GM12878 (cell line): ENCODE measurements at regions not wholly inside any gene's neighbourhood (a gene's known extent, or its start where the extent isn't known, plus 50 kb on each side); places are given as distances from the start of the nearest gene placed in this dataset.

Experiments used
- ATAC-seq: fragments of 200-7000 bp; cut with Tn5 transposase; 3 replicates; pipeline ENCODE4 v1.9.1; 2020; ENCODE audit warnings: mild to moderate bottlenecking, moderate library complexity
- BruUV-seq: library from RNA; stranded (reverse); fragments of 400-500 nt; replicated peaks from 2 replicates; lab custom pipeline; 2021; lab: Mats Ljungman, UMichigan
- CTCF ChIA-PET: fragments of 300-600 bp; sonication (Branson Sonifier 250); formaldehyde crosslinking; extraction: SDS; loops from one replicate; lab custom pipeline; 2021; ENCODE audit warnings: inconsistent platforms; lab: Yijun Ruan, JAX
- POLR2A ChIA-PET: fragments of 350-600 bp; formaldehyde crosslinking; extraction: SDS; loops from one replicate; lab custom pipeline; 2021; ENCODE audit warnings: inconsistent platforms; lab: Charles Lee
- RAD21 ChIA-PET: fragments of 300-600 bp; sonication (Branson Sonifier 250); formaldehyde crosslinking; loops from one replicate; lab custom pipeline; 2023; ENCODE audit warnings: antibody characterized with exemption; ENCODE audit not compliant: unreplicated experiment; lab: Charles Lee
- SMC1A ChIA-PET: fragments of 300-600 bp; sonication (Branson Sonifier 250); formaldehyde crosslinking; loops from one replicate; lab custom pipeline; 2023; ENCODE audit not compliant: unreplicated experiment, uncharacterized antibody; lab: Charles Lee
- DNase-seq: peaks from one replicate; pipeline ENCODE4 v3.0.0-alpha.2; 2011; ENCODE audit warnings: low read depth, low spot score
- FAIRE-seq: peaks from 3 replicates; lab custom pipeline; 2011; peaks lifted over from hg19 to GRCh38; lab: Jason Lieb, UNC
- H2AFZ ChIP-seq: 2 replicates; pipeline ENCODE4 v1.6.0; 2011; ENCODE audit warnings: low read depth, low read length, control low read depth; ENCODE audit not compliant: control insufficient read depth
- H3K27ac ChIP-seq: 2 replicates; pipeline ENCODE4 v1.5.1; 2011; ENCODE audit warnings: control low read depth; ENCODE audit not compliant: control insufficient read depth, insufficient read depth
- H3K27me3 ChIP-seq, 2 experiments: replicated peaks in 1 of 2; 2 replicates each; pipeline versions ENCODE4 v1.6.0 to v1.6.1; 2011; ENCODE audit warnings: low read length in 1 of 2; ENCODE audit not compliant: control insufficient read depth in 2 of 2, insufficient read depth in 2 of 2
- H3K36me3 ChIP-seq, 2 experiments: 2 replicates each; pipeline ENCODE4 v1.5.1; 2011; ENCODE audit warnings: low read length in 1 of 2; ENCODE audit not compliant: control insufficient read depth in 2 of 2, insufficient read depth in 2 of 2
- H3K4me1 ChIP-seq: 2 replicates; pipeline ENCODE4 v1.6.1; 2011; ENCODE audit warnings: mild to moderate bottlenecking, low read length, moderate library complexity, mixed read lengths; ENCODE audit not compliant: control insufficient read depth, insufficient read depth
- H3K4me2 ChIP-seq: 2 replicates; pipeline ENCODE4 v1.6.0; 2011; ENCODE audit warnings: control low read depth; ENCODE audit not compliant: control insufficient read depth, insufficient read depth
- H3K4me3 ChIP-seq: fragments of 200-600 bp; sonication (generic); 2 replicates; pipeline ENCODE4 v1.5.1; 2016
- H3K79me2 ChIP-seq: 2 replicates; pipeline ENCODE4 v1.6.0; 2011; ENCODE audit warnings: low read length; ENCODE audit not compliant: control insufficient read depth, insufficient read depth
- H3K9ac ChIP-seq: 2 replicates; pipeline ENCODE4 v1.8.0; 2011; ENCODE audit warnings: low read length, control low read depth, mixed read lengths; ENCODE audit not compliant: control insufficient read depth, insufficient read depth
- H3K9me3 ChIP-seq: replicated peaks from 3 replicates; pipeline ENCODE4 v1.5.1; 2011; ENCODE audit warnings: mild to moderate bottlenecking, low read length; ENCODE audit not compliant: control insufficient read depth, insufficient read depth
- H4K20me1 ChIP-seq: 2 replicates; pipeline ENCODE4 v1.6.0; 2011; ENCODE audit not compliant: control insufficient read depth, insufficient read depth
- ASH2L ChIP-seq: fragments of 300-600, 200-600 bp; sonication (generic); IDR thresholded peaks from 2 replicates; pipeline ENCODE4 v1.6.1; 2017; ENCODE audit warnings: low read depth, mild to moderate bottlenecking, borderline replicate concordance
- BRCA1 ChIP-seq: IDR thresholded peaks from 2 replicates; pipeline ENCODE4 v1.6.1; 2011; ENCODE audit warnings: low read depth, low read length, improper control_type of control experiment
- CBX3 ChIP-seq: fragments of 200-600 bp; sonication (generic); IDR thresholded peaks from 2 replicates; pipeline ENCODE4 v1.6.1; 2016; ENCODE audit warnings: low read depth, borderline replicate concordance
- E2F8 ChIP-seq: fragments of 450-650 bp; IDR thresholded peaks from 2 replicates; pipeline ENCODE4 v1.6.1; 2018; ENCODE audit warnings: mild to moderate bottlenecking, low read depth, moderate library complexity; ENCODE audit not compliant: partially characterized antibody
- ESRRA ChIP-seq: IDR thresholded peaks from 2 replicates; pipeline ENCODE4 v1.6.1; 2012; ENCODE audit warnings: mild to moderate bottlenecking, low read length, improper control_type of control experiment
- HDAC6 ChIP-seq: fragments of 200-600 bp; sonication (generic); IDR thresholded peaks from one replicate; pipeline ENCODE4 v1.8.0; 2017; ENCODE audit warnings: antibody characterized with exemption; ENCODE audit not compliant: unreplicated experiment
- IKZF2 ChIP-seq, 2 experiments: fragments of 450-650 bp; IDR thresholded peaks; 2 replicates each; pipeline ENCODE4 v1.6.1; 2017; ENCODE audit warnings: mild to moderate bottlenecking in 2 of 2, moderate library complexity in 2 of 2
- NFXL1 ChIP-seq: fragments of 450-650 bp; IDR thresholded peaks from 2 replicates; pipeline ENCODE4 v1.6.1; 2017; ENCODE audit warnings: antibody characterized with exemption, mild to moderate bottlenecking, borderline replicate concordance
- in situ Hi-C: fragments of 300-500 bp; cut with MboI; formaldehyde crosslinking; loops from 9 replicates; pipeline ENCODE4 v1.14.3; 2018; ENCODE audit warnings: mixed read lengths
- intact Hi-C: fragments of 100-400 bp; cut with micrococcal nuclease; formaldehyde crosslinking; loops from one replicate; pipeline ENCODE4 v1.14.2; 2022; ENCODE audit not compliant: unreplicated experiment

GRCh38 chr4:14043203-14043602, 415.7 kb upstream of the BOD1L1 start (continued):
- no peak for TF ChIP-seq ASH2L

- no peak for TF ChIP-seq BRCA1
- TF ChIP-seq ESRRA = no peak
- no peak for TF ChIP-seq E2F8
- TF ChIP-seq CBX3 = no peak
- no peak for TF ChIP-seq NFXL1
- no peak for TF ChIP-seq IKZF2 (IDR thresholded peaks at IDR 0.05)
- TF ChIP-seq HDAC6 = no peak
- TF ChIP-seq, all 136 proteins: peak for 0
- Histone ChIP-seq H4K20me1 (no peaks in the 10 kb centered on the region), H3K27me3 (no peaks in the 10 kb centered on the region), H3K79me2 (no peaks in the 10 kb centered on the region), H3K9ac (no peak overlapping the region), H3K9me3 (no peaks in the 10 kb centered on the region), H3K4me1 (no peaks in the 10 kb centered on the region), H3K27ac (no peak overlapping the region), H3K4me3 (no peak overlapping the region), H3K36me3 (no peaks in the 10 kb centered on the region), H2AFZ (no peak overlapping the region), H3K4me2 (no peak overlapping the region)
- DNase-seq (no peak), FAIRE-seq (no peak), ATAC-seq (no peak)
- in situ Hi-C loops (no loop called here), intact Hi-C loops (no loop called here)
- no TSS peak for BruUV-seq
- ChIA-PET SMC1A (no interaction called here), POLR2A (no interaction called here), CTCF (no interaction called here), RAD21 (no interaction called here)
These were observed 419.1 kb upstream of the BOD1L1 start for GRCh38 chr4:14046642-14047041.
